ENCODE measurements at regions not wholly inside any gene's neighbourhood (a gene's known extent, or its start where the extent isn't known, plus 50 kb on each side); places are given as distances from the start of the nearest gene placed in this dataset.
"Not testable (repeated sequence)": the region's sequence is repeated elsewhere in the genome, so short reads cannot be mapped to it uniquely, and the experiment has no call there.

DNA sequence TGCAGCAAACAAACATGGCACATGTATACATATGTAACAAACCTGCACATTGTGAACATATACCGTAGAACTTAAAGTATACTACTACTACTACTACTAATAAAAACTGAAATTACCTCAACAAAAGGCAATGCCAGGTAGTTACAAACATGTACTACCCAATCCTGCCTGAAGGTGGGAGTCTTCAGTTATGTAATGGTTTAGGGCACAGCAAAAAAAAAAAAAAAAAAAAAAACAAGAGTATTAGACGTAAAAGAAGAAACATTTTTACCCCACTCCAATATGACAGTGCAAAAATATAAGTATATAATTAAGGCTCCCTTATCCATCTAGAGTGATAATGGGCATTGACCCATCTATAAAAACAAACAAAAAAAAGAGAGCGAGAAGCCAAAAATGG lies 296.6 kb downstream of the ZNF37A start:
- TF ChIP-seq, protein P1, sequence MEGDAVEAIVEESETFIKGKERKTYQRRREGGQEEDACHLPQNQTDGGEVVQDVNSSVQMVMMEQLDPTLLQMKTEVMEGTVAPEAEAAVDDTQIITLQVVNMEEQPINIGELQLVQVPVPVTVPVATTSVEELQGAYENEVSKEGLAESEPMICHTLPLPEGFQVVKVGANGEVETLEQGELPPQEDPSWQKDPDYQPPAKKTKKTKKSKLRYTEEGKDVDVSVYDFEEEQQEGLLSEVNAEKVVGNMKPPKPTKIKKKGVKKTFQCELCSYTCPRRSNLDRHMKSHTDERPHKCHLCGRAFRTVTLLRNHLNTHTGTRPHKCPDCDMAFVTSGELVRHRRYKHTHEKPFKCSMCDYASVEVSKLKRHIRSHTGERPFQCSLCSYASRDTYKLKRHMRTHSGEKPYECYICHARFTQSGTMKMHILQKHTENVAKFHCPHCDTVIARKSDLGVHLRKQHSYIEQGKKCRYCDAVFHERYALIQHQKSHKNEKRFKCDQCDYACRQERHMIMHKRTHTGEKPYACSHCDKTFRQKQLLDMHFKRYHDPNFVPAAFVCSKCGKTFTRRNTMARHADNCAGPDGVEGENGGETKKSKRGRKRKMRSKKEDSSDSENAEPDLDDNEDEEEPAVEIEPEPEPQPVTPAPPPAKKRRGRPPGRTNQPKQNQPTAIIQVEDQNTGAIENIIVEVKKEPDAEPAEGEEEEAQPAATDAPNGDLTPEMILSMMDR (conservative IDR thresholded peaks at IDR 0.05; ENCODE audit: control insufficient read depth, insufficient read depth, low read depth, low read length): peak; percentile 29
- not testable (repeated sequence) for H3K4me3 ChIP-seq (ENCODE audit: control insufficient read depth, low read depth, low read length); DNase-seq (ENCODE audit: low read depth)

GRCh38 chr10:38395465-38395864 lies 301.3 kb downstream of the ZNF37A start:
- not testable (repeated sequence) for DNase-seq (ENCODE audit: low read depth); H3K4me3 ChIP-seq (ENCODE audit: control insufficient read depth, low read depth, low read length)

DNA sequence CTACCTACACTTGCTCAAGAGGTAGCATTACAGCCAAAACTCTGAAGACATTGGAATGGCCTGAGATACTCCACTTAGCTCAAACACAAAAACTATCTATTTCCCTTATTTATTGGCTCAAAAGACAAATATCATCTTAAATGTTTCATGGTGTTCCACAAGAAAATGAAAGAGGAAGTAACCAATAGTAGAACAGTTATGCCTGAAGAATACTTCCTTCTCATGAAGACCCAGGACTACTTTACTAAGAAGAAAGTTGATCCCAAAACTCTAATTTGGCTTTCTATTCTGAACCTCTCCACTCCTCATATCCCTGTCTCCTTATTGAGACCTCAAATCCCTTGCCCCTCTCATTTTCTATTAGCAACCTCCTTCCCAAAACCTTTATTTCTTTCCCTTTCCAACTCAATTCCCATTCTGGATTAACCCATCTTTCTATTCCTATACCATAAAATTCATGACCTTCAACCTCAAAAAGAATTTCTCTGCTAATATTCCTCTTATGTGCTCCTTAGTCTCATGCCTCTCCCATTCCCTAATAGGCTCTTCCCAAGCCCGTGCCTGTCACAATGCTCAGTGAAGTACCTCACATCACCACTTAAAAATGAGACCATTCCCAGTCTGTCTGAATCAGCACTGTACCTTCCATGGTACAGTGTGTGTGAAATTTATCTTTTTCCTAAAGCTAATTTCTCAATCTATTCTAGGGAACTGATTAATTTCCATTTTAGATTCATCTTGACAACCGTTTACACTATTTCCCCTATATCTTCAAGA lies 302.2 kb downstream of the ZNF37A start:
- DNase-seq (ENCODE audit: low read depth); H3K4me3 ChIP-seq (ENCODE audit: control insufficient read depth, low read depth, low read length): not testable (repeated sequence)

- H3K4me3 ChIP-seq (ENCODE audit: control insufficient read depth, low read depth, low read length): not testable (repeated sequence)
Observed at GRCh38 chr10:38401565-38401964, 307.4 kb downstream of the ZNF37A start.

GRCh38 chr10:38402442-38403346 lies 308.6 kb downstream of the ZNF37A start:
- H3K4me3 ChIP-seq (ENCODE audit: control insufficient read depth, low read depth, low read length): peak overlapping the region; percentile 71
- peak; percentile 92 for DNase-seq (ENCODE audit: low read depth)

More at GRCh38 chr10:38401565-38401964, 307.4 kb downstream of the ZNF37A start:
- not testable (repeated sequence) for DNase-seq (ENCODE audit: low read depth)

DNA sequence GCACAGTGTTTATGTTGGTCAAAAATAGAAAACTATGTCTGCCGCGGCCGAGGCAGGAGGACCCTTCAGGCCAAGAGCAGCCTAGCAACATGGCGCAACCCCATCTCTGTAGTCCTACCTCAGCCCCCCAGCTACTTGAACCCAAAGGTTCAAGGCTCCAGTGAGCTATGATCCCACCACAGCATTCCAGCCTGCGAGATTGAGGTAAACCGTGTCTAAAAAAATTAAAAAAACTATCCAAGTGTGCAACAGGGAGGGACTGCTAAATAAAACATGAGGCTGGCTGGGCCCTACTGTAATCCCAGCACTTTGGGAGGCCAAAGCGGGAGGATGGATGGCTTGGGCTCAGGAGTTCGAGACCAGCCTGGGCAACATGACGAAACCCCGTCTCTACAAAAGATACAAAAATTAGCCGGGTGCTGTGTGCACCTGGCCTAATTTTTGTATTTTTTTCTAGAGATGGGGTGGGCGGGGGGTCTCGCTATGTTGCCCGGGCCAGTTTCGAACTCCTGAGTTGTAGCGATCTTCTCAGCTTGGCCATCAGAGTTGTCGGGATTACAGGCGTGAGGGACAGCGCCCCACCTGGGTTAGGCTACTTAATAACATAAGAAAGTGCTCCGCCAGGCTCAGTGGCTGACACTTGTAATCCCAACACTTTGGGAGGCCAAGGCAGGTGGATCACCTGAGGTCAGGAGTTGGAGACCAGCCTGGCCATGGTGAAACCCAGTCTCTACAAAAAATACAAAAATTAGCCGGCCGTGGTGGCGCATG lies 309.4 kb downstream of the ZNF37A start:
- DNase-seq (ENCODE audit: low read depth): not testable (repeated sequence)

GRCh38 chr10:38423634-38424033 lies 329.5 kb downstream of the ZNF37A start:
- not testable (repeated sequence) for H3K4me3 ChIP-seq (ENCODE audit: control insufficient read depth, low read depth, low read length)
- DNase-seq (ENCODE audit: low read depth): peak; percentile 35

More for the DNA sequence above, 309.4 kb downstream of the ZNF37A start:
- peak overlapping the region; percentile 53 for H3K4me3 ChIP-seq (ENCODE audit: control insufficient read depth, low read depth, low read length)

- H3K4me3 ChIP-seq (ENCODE audit: control insufficient read depth, low read depth, low read length); DNase-seq (ENCODE audit: low read depth): not testable (repeated sequence)
Observed at GRCh38 chr10:38430242-38430641, 336.1 kb downstream of the ZNF37A start.

- peak; percentile 83 for DNase-seq (ENCODE audit: low read depth)
- not testable (repeated sequence) for H3K4me3 ChIP-seq (ENCODE audit: control insufficient read depth, low read depth, low read length)
Observed at GRCh38 chr10:38437359-38437758, 343.2 kb downstream of the ZNF37A start.

DNA sequence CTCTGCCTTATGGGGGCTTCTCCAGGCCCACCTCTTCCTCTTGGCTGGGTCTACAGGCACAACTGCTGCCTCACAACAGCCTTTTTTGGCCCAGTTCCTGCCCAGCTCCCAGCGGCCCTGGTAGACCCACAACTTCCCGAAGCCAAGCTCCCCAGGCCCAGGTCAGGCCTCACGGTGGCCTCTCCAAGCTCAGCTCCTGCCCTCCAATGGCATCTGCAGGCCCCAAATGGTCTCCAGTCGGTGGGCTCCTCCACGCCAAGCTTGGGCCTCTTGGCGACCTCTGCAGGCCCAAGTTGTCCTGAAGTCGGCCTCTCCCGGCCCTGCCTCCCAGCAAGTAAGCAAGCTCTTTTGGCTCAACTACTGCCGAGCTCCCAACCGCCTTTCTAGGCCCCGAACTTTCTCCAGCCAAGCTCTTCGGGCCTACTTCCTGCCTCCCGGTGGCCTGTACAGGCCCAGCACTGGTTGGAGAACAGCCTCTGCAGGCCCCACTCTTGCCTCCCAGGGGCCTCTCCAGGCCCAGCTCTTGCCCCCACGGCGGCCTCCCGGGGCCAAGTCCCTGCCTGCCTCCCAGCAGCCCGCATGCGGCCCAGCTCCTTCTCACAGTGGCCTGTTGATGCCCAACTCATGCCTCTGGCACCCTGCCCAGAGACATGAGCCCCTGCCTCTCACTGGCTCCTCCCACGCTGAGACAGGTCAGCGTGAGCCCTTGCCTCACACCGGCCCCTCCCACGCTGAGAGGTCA lies 354.6 kb downstream of the ZNF37A start:
- not testable (repeated sequence) for H3K4me3 ChIP-seq (ENCODE audit: control insufficient read depth, low read depth, low read length); DNase-seq (ENCODE audit: low read depth)

- not testable (repeated sequence) for DNase-seq (ENCODE audit: low read depth); H3K4me3 ChIP-seq (ENCODE audit: control insufficient read depth, low read depth, low read length)
Observed at GRCh38 chr10:38449618-38450017, 355.5 kb downstream of the ZNF37A start.

- not testable (repeated sequence) for DNase-seq (ENCODE audit: low read depth); H3K4me3 ChIP-seq (ENCODE audit: control insufficient read depth, low read depth, low read length)
Observed at GRCh38 chr10:38450372-38451057, 356.4 kb downstream of the ZNF37A start.

- not testable (repeated sequence) for H3K4me3 ChIP-seq (ENCODE audit: control insufficient read depth, low read depth, low read length); DNase-seq (ENCODE audit: low read depth)
Observed at GRCh38 chr10:38451306-38451967, 357.3 kb downstream of the ZNF37A start.

All from fibroblast of mammary gland (primary cell).